HCT116 (cell line): ENCODE measurements at regions not wholly inside any gene's neighbourhood (a gene's known extent, or its start where the extent isn't known, plus 50 kb on each side); places are given as distances from the start of the nearest gene placed in this dataset.

Experiments used
- ATAC-seq: fragments of 200-7000 bp; cut with Tn5 transposase; 2 replicates; pipeline ENCODE4 v1.9.1; 2020; ENCODE audit warnings: mild to moderate bottlenecking, moderate library complexity
- BruUV-seq: library from RNA; stranded (reverse); fragments of 400-500 nt; replicated peaks from 2 replicates; lab custom pipeline; 2021; lab: Mats Ljungman, UMichigan
- CTCF ChIA-PET: fragments of 300-600 bp; sonication (Branson Sonifier 250); formaldehyde crosslinking; loops from one replicate; lab custom pipeline; 2021; ENCODE audit warnings: antibody characterized with exemption; lab: Charles Lee
- POLR2A ChIA-PET: fragments of 300-600, 350-600 bp; sonication (Branson Sonifier 250); formaldehyde crosslinking; loops from one replicate; lab custom pipeline; 2021; ENCODE audit warnings: antibody characterized with exemption; lab: Charles Lee
- RAD21 ChIA-PET, 2 experiments: fragments of 300-600 bp; sonication (Branson Sonifier 250); formaldehyde crosslinking; loops; one replicate each; lab custom pipeline; 2023; ENCODE audit warnings: low total read pairs in 2 of 2; ENCODE audit not compliant: uncharacterized antibody in 2 of 2, unreplicated experiment in 2 of 2, low non-redundant PET in 1 of 2; lab: Charles Lee
- DNase-seq: peaks from one replicate; pipeline ENCODE4 v3.0.0-alpha.2; 2010; ENCODE audit warnings: low read depth, low spot score
- H2AFZ ChIP-seq: fragments of 200-600 bp; shearing (Covaris generic), sonication (generic); 2 replicates; pipeline ENCODE4 v1.6.1; 2017; ENCODE audit warnings: low read depth, mixed run types, mixed read lengths, antibody characterized with exemption, low read length; ENCODE audit not compliant: poor library complexity, severe bottlenecking
- H3K27ac ChIP-seq: 2 replicates; pipeline ENCODE4 v1.5.1; 2012; ENCODE audit warnings: low read depth, low read length
- H3K27me3 ChIP-seq: fragments of 200-600 bp; sonication (generic); 2 replicates; pipeline ENCODE4 v1.6.1; 2016; ENCODE audit warnings: mixed run types, low read length, mixed read lengths; ENCODE audit not compliant: insufficient read depth
- H3K36me3 ChIP-seq, 2 experiments: fragments of 200-500 bp in 1 of 2; fragments of 200-600 bp in 1 of 2; sonication (Bioruptor generic) in 1 of 2; sonication (generic) in 1 of 2; 2 replicates each; pipeline versions ENCODE4 v1.5.1 to v1.6.1; 2014 to 2016; ENCODE audit warnings: low read length in 2 of 2, inconsistent platforms in 1 of 2, mixed read lengths in 1 of 2, mixed run types in 1 of 2; ENCODE audit not compliant: insufficient read depth in 2 of 2, control insufficient read depth in 1 of 2
- H3K4me1 ChIP-seq, 2 experiments: fragments of 200-600 bp in 1 of 2; sonication (generic) in 1 of 2; 2 replicates each; pipeline versions ENCODE4 v1.5.1 to v1.6.1; 2012 to 2017; ENCODE audit warnings: low read length in 2 of 2, inconsistent platforms in 1 of 2, mild to moderate bottlenecking in 1 of 2, mixed read lengths in 1 of 2, mixed run types in 1 of 2, moderate library complexity in 1 of 2; ENCODE audit not compliant: insufficient read depth in 2 of 2, control insufficient read depth in 1 of 2
- H3K4me2 ChIP-seq: fragments of 200-600 bp; sonication (generic); 2 replicates; pipeline ENCODE4 v1.6.1; 2017; ENCODE audit warnings: mixed run types, low read length, mixed read lengths
- H3K4me3 ChIP-seq, 2 experiments: fragments of 200-600 bp in 1 of 2; sonication (generic) in 1 of 2; replicated peaks in 1 of 2; 2 replicates each; pipeline ENCODE4 v1.5.1; 2011 to 2016; ENCODE audit warnings: low read length in 2 of 2, control low read depth in 1 of 2, low read depth in 1 of 2, mild to moderate bottlenecking in 1 of 2, mixed read lengths in 1 of 2, mixed run types in 1 of 2
- H3K79me2 ChIP-seq: fragments of 200-600 bp; sonication (generic); 2 replicates; pipeline ENCODE4 v1.6.1; 2017; ENCODE audit warnings: mild to moderate bottlenecking, mixed run types, low read length, moderate library complexity, mixed read lengths; ENCODE audit not compliant: insufficient read depth
- H3K9ac ChIP-seq: fragments of 200-600 bp; sonication (generic); 2 replicates; pipeline ENCODE4 v1.6.1; 2016; ENCODE audit warnings: low read length, mixed read lengths
- H3K9me2 ChIP-seq: fragments of 200-600 bp; sonication (generic), shearing (Covaris generic); 2 replicates; pipeline ENCODE4 v1.6.1; 2017; ENCODE audit warnings: mixed run types, mild to moderate bottlenecking, moderate library complexity; ENCODE audit not compliant: insufficient read depth
- H3K9me3 ChIP-seq, 2 experiments: fragments of 200-500 bp in 1 of 2; fragments of 200-600 bp in 1 of 2; sonication (Bioruptor generic) in 1 of 2; sonication (generic) in 1 of 2; 2 replicates each; pipeline ENCODE4 v1.6.1; 2014 to 2017; ENCODE audit warnings: low read length in 2 of 2, mixed read lengths in 2 of 2, inconsistent platforms in 1 of 2, low read depth in 1 of 2, mild to moderate bottlenecking in 1 of 2, mixed run types in 1 of 2, moderate library complexity in 1 of 2; ENCODE audit not compliant: control insufficient read depth in 1 of 2, insufficient read depth in 1 of 2
- H4K20me1 ChIP-seq: fragments of 200-600 bp; sonication (generic), shearing (Covaris generic); 2 replicates; pipeline ENCODE4 v1.6.1; 2017; ENCODE audit warnings: mixed run types, mild to moderate bottlenecking, moderate library complexity; ENCODE audit not compliant: insufficient read depth
- CBX3 ChIP-seq: IDR thresholded peaks from 2 replicates; pipeline ENCODE4 v1.6.1; 2012; ENCODE audit warnings: low read depth
- CEBPB ChIP-seq: IDR thresholded peaks from 2 replicates; pipeline ENCODE4 v1.6.1; 2012; ENCODE audit warnings: low read depth
- FOSL1 ChIP-seq: IDR thresholded peaks from 2 replicates; pipeline ENCODE4 v1.6.1; 2012; ENCODE audit warnings: low read depth
- POLR2A ChIP-seq: IDR thresholded peaks from 2 replicates; pipeline ENCODE4 v1.7.0; 2011; ENCODE audit warnings: borderline replicate concordance; ENCODE audit not compliant: insufficient read depth, insufficient read length; ENCODE audit errors: extremely low read depth
- RAD21 ChIP-seq: IDR thresholded peaks from 2 replicates; pipeline ENCODE4 v1.6.1; 2012; ENCODE audit warnings: low read depth, mild to moderate bottlenecking
- SIN3A ChIP-seq: IDR thresholded peaks from 2 replicates; pipeline ENCODE4 v1.6.1; 2012; ENCODE audit warnings: low read depth
- SP1 ChIP-seq: IDR thresholded peaks from 2 replicates; pipeline ENCODE4 v1.6.1; 2012; ENCODE audit warnings: low read depth
- SRF ChIP-seq: IDR thresholded peaks from 2 replicates; pipeline ENCODE4 v1.6.1; 2012; ENCODE audit warnings: low read depth
- YY1 ChIP-seq: IDR thresholded peaks from 2 replicates; pipeline ENCODE4 v1.6.1; 2011; ENCODE audit warnings: low read length, low read depth, moderate library complexity, mild to moderate bottlenecking; ENCODE audit not compliant: insufficient replicate concordance; ENCODE audit errors: extremely low read depth
- intact Hi-C: fragments of 100-400 bp; cut with micrococcal nuclease; formaldehyde crosslinking; loops from 2 replicates; pipeline ENCODE4 v1.10.0; 2022
- TF ChIP-seq, protein P1 (sequence below): IDR thresholded peaks from 2 replicates; pipeline ENCODE4 v1.6.1; 2012

- Histone ChIP-seq H3K36me3 (no peaks in the 10 kb centered on the region), H3K4me1 (no peaks in the 10 kb centered on the region), H3K9me3 (no peaks in the 10 kb centered on the region), H3K9ac (no peak overlapping the region), H3K79me2 (no peaks in the 10 kb centered on the region), H3K27me3 (peaks cover 13% of the 10 kb centered on the region; the same call in 1 of the 2 replicates), H3K4me3 (no peak overlapping the region), H2AFZ (no peak overlapping the region), H3K4me2 (no peak overlapping the region), H4K20me1 (no peaks in the 10 kb centered on the region), H3K9me2 (no peaks in the 10 kb centered on the region), H3K27ac (no peak overlapping the region)
- ChIA-PET RAD21 (no interaction called here), POLR2A (no interaction called here), CTCF (no interaction called here)
- no peak for TF ChIP-seq FOSL1
- no peak for TF ChIP-seq SRF
- no peak for TF ChIP-seq RAD21
- TF ChIP-seq, protein P1, sequence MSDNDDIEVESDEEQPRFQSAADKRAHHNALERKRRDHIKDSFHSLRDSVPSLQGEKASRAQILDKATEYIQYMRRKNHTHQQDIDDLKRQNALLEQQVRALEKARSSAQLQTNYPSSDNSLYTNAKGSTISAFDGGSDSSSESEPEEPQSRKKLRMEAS = no peak
- TF ChIP-seq SP1 = no peak
- no peak for TF ChIP-seq SIN3A
- TF ChIP-seq CEBPB = no peak
- no peak for TF ChIP-seq CBX3
- TF ChIP-seq POLR2A = no peak
- no peak for TF ChIP-seq YY1
- DNase-seq = no peak
- intact Hi-C loops = no loop called here
- no peak for ATAC-seq
- no TSS peak for BruUV-seq
Measured at GRCh38 chr14:55874785-55875184, 243.4 kb upstream of the PELI2 start.

DNA sequence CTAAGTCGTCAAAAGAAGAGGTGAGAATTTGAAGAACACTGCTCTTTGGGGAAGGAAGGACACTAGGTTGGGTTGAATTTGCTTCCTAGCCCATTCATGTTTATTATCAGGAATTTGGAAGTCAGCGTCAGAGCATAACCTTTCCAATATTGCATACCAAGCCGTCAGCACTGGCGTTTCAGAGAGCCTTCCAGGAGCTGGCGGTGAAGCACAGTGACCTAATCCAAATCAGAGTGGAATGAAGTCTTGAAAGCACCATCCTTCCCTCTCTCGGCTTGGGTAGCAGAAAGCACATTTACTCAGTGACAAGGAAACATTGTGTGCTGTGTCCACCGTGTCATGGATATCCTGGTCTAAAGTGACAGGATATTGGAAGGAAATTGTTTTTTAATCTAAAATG is 240.3 kb upstream of the PELI2 start:
- Histone ChIP-seq H3K4me1 (peaks cover 2 to 8% of the 10 kb centered on the region in 2 experiments; a peak in 2 of 4 replicates), H2AFZ (no peak overlapping the region), H4K20me1 (no peaks in the 10 kb centered on the region), H3K4me2 (no peak overlapping the region), H3K9ac (no peak overlapping the region), H3K27me3 (peaks cover 13% of the 10 kb centered on the region; the same call in 1 of the 2 replicates), H3K36me3 (no peaks in the 10 kb centered on the region), H3K4me3 (no peak overlapping the region), H3K79me2 (no peaks in the 10 kb centered on the region), H3K27ac (no peak overlapping the region), H3K9me2 (no peaks in the 10 kb centered on the region), H3K9me3 (no peaks in the 10 kb centered on the region)
- intact Hi-C loops = no loop called here
- ChIA-PET POLR2A (no interaction called here), RAD21 (no interaction called here), CTCF (no interaction called here)
- TF ChIP-seq RAD21 = no peak
- DNase-seq = no peak
- no peak for ATAC-seq
- no TSS peak for BruUV-seq
